OCI-M2 (cell line): ENCODE measurements at regions not wholly inside any gene's neighbourhood (a gene's known extent, or its start where the extent isn't known, plus 50 kb on each side); places are given as distances from the start of the nearest gene placed in this dataset.

Experiments used
- DNase-seq: peaks from one replicate; lab custom pipeline; 2025; ENCODE audit not compliant: unreplicated experiment; lab: John Stamatoyannopoulos, UW

GRCh38 chr21:28790335-28790734 is 202.3 kb downstream of the LTN1 start:
- DNase-seq, result no peak

- DNase-seq, result no peak
Measured at GRCh38 chr21:28789523-28789922, 203.2 kb downstream of the LTN1 start.

GRCh38 chr21:28788030-28788429 is 204.6 kb downstream of the LTN1 start:
- DNase-seq, result no peak

GRCh38 chr21:28783641-28784185 is 209.0 kb downstream of the LTN1 start:
- DNase-seq, result no peak

- no peak for DNase-seq
Measured at GRCh38 chr21:28781602-28782276, 210.9 kb downstream of the LTN1 start.

GRCh38 chr21:28779914-28780313 is 212.8 kb downstream of the LTN1 start:
- no peak for DNase-seq

- no peak for DNase-seq
Measured at GRCh38 chr21:28776251-28776650, 216.4 kb downstream of the LTN1 start.

GRCh38 chr21:28775071-28775470 is 217.6 kb downstream of the LTN1 start:
- no peak for DNase-seq

- no peak for DNase-seq
Measured at GRCh38 chr21:28773036-28773435, 219.6 kb downstream of the LTN1 start.

- no peak for DNase-seq
Measured at GRCh38 chr21:28771790-28772501, 220.7 kb downstream of the LTN1 start.

GRCh38 chr21:28770867-28771661 is 221.6 kb downstream of the LTN1 start:
- no peak for DNase-seq

GRCh38 chr21:28769683-28770082 is 223.0 kb downstream of the LTN1 start:
- no peak for DNase-seq

GRCh38 chr21:28768753-28769152 is 223.9 kb downstream of the LTN1 start:
- DNase-seq, result no peak

- DNase-seq, result no peak
Measured at GRCh38 chr21:28767523-28767922, 225.2 kb downstream of the LTN1 start.

- DNase-seq, result no peak
Measured at GRCh38 chr21:28763809-28764418, 228.8 kb downstream of the LTN1 start.

GRCh38 chr21:28762357-28762735 is 230.3 kb downstream of the LTN1 start:
- no peak for DNase-seq

GRCh38 chr21:28761674-28762356 is 230.9 kb downstream of the LTN1 start:
- DNase-seq, result no peak

GRCh38 chr21:28758883-28759242 is 233.8 kb downstream of the LTN1 start:
- DNase-seq, result no peak

GRCh38 chr21:28758042-28758882 is 234.4 kb downstream of the LTN1 start:
- no peak for DNase-seq

- no peak for DNase-seq
Measured at GRCh38 chr21:28754862-28755261, 237.8 kb downstream of the LTN1 start.
